ENCODE measurements at regions not wholly inside any gene's neighbourhood (a gene's known extent, or its start where the extent isn't known, plus 50 kb on each side); places are given as distances from the start of the nearest gene placed in this dataset.

DNA sequence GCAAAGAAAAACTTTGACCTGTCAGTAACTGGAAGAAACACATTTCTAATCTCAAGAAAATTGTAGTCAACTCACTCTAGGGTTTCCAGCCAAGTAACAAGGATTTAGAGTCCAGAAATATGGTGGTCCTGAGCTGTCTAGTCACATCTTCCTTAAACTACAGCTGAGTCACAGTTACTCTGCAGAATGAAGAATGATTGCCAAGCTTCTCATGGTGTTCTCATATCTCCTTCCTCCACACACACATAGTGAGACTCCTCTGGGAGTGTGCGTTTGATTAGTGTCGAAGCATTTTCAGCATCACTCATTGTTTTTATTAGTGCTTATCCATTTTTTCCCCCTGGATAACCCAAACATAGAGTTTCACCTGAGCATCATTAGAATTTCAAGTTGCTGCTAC lies 93.1 kb upstream of the CXCL12 start:
- no peak for DNase-seq

DNA sequence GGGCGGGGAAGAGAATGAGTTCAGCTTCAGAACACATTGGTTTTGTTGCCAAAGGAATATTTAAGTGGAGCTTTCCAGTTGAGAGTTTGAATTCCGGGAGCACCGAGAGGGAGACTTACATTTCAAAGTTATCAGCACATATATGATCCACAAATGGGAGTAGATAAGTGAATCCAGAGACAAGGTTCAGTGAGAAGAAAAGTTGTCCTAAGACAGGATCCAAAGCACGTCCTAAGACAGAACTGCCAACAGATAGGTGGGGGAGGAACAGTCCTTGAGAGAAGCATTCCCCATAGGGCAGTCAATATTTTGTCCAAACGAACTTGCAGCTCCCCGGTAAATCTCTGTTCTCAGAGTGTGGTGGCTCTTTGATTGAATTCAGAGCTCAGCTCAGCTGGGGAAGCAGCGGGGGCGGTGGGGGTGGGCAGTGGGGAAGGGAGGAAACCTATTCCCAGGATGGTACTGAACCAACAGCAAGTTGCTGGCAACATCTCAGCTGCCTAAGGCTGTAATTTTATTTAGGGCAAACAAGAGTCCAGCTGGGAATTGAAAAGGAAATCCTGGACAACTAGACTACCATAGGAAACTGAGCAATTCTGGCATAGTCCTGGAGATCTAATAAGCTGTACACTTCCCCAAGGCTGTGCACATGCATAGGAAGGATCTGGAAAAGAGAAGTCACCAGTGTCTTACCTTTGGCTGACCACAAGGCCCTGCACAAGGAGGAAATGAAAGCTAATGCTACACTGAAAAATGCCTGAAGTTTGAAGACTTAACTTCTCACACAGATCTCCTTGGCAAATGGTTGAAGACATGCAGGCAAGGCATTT lies 94.2 kb upstream of the CXCL12 start:
- DNase-seq: no peak

DNA sequence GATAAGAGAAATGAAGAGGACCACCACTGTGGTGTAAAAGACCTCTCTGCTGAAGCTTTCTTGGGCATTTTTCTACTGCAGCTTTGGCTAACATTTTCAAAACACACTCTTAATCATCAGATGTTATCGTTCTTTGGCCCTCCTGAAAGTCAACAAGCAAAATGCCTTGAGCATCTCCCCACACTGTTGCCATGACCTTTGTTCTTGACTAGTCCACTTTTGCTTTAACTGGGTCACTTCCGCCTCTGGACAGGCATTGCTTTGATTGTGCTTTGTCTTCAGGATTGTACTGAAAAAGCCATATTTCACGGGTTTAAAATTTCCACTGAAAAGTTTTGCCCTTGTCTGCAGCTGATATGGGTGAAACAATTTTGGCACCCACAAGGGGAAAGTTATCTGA lies 107.8 kb upstream of the CXCL12 start:
- no peak for DNase-seq

DNA sequence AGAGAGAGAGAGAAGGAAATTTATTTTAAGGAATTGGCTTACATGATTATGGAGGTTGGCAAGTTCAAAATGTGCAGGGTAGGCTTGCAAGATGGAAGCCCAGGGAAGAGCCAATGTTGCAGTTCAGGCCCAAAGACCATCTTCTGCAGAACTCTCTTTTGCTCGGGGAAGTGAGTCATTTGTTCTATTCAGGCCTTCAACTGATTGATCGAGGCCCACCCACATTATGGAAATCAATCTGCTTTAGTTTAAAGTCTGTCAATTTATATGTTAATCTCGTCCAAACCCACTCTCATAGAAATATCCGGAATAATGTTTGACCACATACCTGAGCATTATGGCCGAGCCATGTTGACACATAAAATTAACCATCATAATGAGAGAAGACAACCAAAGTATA lies 113.3 kb upstream of the CXCL12 start:
- no peak for DNase-seq

DNA sequence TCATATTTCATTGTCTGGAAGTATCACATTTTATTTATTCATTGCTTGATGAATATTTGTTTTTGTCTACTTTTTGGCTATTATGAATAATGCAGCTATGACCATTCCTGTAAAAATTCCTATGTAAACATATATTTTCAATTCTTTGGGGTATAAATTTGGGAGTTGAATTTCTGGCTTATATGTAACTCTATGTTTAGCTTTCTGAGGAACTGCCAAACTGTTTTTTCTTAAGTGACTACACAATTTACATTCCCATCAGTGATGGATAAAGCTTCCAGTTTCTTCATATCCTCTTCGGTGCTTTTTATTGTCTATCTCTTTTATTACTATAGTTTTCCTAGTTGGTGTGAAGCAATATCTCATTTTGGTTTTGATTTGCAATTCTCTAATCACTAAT lies 115.6 kb upstream of the CXCL12 start:
- DNase-seq: no peak

DNA sequence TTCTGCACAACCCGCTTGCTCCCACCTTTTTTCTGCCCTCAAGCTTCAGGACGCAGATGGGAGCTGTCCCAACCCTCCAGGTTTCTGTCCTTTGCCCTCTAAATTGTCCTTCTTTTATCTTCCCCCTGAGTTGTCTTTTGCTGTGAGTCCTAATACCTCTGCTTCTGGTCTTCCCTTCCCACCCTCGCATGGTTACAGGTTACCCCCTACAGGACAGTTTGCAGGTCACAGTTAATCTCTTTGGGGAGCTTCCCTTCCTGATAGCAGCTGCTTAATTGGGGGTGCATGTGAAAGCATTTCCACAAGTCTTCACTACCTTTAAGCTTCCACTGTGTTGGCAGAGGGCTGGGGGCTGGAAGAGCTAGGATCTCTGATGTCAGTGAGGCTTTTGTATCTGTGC lies 121.5 kb upstream of the CXCL12 start:
- DNase-seq: no peak

DNA sequence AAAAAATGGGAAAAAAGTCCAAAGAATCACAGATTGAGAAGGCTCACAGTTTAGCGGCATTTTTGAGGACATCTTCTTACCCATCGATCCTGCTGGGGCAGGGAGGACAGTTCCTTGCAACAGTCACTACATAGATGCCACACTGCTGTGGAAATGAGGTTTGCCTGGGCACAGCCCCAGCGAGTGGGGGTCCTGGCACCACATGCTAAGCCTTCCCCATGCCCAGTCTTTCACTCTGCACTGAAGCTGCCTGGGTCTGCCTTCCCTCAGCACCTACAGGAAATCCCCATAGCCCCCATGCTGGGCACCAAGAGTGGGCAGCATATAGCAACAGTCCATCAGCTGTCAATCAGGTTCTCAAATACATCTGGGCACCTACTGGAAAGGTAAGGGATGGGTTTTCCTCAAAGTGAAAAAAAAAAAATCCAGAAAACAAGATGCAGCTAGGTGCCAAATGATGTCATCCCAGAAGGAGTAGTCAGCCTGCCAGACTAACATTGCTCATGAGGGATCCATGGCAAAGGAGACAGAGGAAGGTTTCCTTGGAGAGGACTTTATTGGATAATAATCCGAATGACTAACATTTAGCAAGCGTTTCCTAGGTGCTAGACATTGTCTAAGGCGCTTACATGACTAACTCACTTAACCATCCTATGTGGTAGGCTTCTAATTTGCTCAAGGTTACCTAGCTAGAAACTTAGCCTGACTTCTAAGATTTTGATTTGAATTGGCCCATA lies 125.7 kb upstream of the CXCL12 start:
- DNase-seq: no peak

DNA sequence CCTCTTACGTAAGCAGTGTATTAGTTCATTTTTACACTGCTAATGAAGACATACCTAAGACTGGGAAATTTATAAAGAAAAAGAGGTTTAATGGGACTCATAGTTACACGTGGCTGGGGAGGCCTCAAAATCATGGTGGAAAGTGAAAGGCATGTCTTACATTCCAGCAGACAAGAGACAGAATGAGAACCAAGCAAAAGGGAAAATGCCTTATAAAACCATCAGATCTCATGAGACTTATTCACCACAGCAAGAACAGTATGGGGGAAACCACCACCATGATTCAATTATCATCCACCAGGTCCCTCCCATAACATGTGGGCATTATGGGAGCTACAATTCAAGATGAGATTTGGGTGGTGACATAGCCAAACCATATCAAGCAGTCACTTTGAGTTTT lies 126.3 kb upstream of the CXCL12 start:
- no peak for DNase-seq

DNA sequence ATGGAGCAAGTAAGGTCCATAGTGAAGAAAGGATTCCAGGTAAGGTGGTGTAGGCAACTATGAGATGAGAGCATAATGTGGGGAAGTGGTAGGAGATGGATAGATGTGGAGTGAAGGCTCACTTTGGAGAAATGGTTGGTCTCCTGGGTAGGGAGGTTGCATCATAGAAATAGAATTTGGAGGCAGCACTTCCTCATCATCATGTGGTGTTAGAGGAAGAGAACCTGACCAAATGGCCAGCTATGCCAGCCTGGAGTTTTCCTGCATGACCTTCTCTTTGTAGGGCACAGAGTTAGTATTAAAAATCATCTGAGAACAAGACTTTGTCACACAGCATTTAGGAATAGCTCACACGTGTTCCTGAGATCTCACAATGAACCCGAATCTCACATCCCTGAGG lies 126.7 kb upstream of the CXCL12 start:
- DNase-seq: no peak

DNA sequence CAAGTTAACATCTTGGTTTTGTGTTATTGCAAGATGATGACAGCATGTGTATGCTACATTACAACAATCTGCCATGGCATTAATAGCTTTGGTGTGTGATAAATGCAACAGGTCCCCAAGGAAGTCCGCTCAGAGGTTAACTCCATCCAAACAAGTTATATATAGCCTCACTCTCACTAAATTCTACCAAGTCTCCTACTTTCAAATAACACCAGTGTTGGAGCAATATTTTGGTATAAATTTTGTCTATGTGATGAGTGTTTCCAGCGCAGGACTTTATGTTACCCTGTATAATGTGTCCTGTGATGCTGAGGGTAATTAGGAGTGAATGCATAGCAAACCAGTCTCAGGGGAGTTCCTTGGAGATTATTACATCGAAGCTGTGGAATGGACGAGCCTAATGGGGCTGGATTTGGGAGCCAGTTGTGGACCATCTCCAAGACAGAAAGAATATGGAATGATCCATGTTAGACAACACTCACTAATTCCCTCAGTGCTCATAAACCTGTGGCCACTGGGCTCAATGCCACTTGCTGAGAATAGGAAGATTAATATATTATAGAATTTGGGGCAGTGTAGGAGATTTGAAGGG lies 127.6 kb upstream of the CXCL12 start:
- DNase-seq: no peak

DNA sequence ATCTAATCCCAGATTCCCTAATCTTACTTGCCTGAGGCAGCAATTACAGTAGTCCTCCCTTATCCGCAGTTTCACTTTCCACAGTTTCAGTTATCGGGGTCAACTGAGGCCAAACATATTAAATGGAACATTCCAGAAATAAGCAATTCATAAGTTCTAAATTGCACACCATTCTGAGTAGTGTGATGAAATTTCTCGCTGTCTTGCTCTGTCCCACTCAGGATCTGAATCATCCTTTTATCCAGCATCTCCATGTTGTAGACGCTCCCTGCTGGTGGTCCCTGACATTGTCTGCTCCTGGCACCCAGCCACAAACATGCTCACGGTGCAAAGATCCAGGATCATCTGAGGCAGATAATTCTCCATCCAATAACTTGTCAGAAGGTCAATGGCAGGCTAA lies 128.7 kb upstream of the CXCL12 start:
- no peak for DNase-seq

DNA sequence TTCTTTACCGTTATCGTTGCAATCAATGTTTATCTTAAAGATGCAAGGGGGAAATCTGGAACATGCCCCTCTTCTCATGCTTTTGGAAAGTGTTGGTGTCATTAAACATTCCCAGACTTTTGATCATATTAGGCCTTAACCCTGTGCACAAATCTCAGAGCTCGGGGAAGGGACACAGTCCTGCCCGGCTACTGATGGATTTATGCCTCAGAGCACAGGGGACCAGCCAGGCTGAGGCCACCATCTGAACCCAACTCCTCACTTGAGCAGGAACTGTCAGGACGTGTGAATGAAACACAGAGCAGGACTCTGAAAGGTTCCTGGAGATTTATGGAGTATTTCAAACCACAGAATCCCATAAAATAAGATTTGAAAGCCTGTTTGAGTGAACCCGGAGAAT lies 132.0 kb upstream of the CXCL12 start:
- DNase-seq: no peak

DNA sequence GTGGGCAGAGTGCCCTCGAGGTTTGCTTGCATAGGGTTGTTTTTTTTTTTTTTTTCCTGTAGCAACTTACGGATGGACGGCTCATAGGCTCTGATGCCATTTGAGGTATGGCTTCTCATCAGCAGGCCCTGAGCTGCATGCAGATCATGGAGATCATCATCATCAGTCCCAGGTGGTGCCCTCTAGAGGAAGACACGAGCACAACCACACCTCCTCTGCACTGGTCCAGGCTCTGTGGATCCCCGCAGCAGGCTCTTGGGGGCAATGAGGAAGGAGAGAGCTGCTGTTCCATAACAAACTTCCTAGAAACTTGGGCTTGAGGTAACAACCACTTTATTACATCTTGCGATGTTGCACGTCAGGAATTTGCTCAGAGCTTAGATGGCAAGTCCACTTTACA lies 132.7 kb upstream of the CXCL12 start:
- no peak for DNase-seq

DNA sequence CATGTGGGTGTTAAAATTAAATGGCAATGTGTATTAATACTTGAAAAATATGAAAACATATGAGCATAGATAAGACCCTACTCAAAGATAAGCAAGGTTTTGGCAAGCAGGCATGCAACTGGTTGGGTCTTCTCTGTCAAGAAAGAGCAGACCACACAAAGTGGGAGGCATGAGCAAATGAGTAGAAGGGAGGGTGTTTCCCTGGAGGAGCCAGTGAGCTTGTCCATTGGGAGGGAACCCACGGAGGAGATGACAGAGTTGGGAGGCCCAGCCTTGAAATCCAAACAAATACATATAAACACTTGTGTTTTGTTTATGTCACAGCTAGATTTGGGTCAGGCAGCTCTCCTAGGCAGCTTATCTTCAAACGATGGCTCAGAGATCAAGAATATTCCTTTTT lies 134.5 kb upstream of the CXCL12 start:
- no peak for DNase-seq

DNA sequence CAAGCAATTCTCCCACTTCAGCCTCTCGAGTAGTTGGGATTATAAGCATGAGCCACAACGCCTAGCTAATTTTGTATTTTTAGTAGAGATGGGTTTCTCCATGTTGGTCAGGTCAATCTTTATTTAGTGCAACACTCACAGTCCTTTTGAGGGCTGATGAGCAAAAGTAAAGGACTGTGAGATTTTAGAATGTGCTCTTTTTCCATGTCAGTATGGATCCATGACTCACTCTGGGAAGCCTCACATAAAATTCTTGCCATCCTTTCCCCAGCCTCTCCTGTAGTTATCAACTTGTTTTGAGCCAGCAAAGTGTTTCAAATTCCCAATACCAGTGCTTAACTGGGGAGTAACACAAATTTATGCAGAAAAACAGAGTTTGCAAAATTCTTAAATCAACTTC lies 135.8 kb upstream of the CXCL12 start:
- DNase-seq: no peak

DNA sequence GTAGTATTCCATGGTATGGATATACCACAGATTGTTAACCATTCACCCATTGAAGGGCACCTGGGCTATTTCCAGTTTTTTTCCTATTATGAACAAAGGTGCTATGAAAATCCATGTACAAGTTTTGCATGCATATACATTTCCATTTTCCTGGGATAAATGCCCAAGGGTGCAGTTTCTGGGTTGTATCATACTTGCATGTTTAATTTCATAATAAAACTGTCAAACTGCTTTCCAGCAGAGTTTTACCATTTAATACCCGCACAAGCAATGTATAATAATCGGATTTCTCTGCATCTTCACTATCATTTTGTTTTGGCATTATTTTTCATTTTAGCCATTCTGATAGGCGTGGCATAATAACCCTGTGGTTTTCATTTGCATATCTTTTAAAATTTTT lies 154.3 kb upstream of the CXCL12 start:
- no peak for DNase-seq

DNA sequence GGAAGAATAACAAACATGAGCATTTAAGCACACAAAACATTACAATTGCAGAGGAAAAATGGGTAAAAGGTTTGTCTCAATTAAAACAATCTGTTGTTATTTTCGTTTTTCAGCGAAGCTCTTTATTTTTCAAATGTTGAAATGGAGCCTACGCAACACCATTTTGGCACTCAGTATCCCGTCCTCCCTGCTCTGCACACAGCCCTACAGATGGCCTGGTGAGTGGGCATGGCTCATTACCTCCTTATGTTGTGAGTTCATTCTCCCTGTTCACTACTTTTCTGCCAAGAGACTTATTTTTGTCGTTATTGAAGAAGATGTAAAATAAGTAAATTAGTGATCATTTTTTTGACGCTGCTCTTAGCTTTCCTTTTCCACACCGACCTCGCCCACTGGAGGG lies 167.8 kb upstream of the CXCL12 start:
- DNase-seq: no peak

DNA sequence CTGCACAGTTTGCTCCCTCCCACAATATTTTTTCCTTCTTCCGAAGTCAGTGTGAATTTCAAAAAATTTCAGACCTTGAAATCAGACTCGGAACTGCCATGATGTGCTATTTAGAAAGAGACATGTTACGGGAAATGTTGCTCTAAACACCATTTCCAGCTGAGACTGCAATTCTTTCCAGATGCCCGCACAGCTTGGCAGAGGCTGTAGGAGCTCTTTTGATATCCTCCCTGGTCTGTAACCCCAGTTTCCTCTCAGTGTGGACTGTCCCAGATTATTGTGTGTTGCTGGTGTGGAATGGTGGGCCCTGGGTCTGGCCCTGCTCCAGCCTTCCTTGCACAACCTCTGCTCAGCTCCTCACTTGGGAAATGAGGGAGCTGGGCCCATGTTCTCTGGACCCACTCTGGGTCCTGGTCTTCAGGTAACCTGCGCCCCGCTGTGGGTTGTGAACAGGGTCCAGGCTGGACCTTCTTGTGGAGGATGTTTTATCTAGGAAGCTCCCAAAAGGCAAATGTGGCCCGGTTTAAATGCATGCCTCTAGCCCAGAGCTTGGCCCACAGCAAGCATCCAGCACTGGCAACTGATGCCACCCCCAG lies 172.8 kb upstream of the CXCL12 start:
- DNase-seq: no peak

DNA sequence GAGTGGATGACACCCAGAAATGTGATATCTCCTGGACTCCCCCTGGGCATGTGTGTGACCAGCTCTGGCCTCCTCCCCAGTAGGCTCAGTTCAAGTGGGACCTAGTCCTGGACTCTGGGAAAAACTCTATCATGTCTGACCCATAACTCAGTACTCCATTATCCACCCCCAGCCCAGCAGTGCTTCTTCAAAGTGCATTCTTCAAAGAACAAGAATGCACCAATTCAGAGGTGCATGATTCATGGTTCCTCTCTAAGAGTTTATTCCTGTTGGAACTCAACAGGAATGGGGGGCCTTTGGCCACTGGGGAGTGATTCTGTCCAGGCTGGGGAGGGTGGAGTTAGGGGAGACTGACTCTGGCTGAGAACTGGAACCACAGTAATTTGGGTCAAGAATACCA lies 173.6 kb upstream of the CXCL12 start:
- DNase-seq: no peak

DNA sequence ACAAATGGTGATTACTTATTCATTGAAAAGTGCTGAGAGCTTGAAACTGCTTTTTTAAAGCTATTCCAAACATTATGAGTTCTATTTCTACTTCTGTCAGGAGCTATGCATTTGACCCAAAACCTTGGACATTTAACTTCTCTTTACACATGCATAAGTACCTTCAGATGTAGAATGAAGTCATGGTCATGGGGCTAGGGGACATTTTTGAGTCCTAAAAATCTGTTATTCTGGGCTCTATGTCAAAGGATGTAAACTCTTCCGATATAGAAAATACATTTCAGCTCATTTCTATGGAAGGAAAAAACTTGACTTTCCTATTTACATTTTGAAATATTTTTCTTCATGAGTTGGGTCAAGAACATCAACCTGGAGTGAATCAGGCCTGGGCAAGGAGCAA lies 179.5 kb upstream of the CXCL12 start:
- no peak for DNase-seq

DNA sequence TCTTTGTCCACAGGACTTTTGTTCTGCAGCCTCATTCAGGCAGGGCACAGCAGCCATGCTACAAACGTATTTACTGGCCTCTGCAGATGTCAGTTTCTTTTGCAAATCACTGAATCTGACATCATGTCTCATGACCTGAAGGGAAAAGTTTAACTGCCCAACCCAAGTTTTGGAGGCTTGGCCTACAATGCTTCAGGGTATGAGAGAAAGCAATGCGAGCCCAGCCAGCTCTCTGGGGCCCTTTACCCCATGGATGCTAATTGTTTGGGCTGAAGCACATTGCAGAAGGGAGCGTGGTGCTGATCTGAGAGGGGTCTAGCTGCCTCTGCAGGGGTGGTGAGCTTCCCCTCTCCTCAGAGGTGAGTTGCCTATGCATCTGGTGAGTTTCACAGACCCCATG lies 179.9 kb upstream of the CXCL12 start:
- no peak for DNase-seq

DNA sequence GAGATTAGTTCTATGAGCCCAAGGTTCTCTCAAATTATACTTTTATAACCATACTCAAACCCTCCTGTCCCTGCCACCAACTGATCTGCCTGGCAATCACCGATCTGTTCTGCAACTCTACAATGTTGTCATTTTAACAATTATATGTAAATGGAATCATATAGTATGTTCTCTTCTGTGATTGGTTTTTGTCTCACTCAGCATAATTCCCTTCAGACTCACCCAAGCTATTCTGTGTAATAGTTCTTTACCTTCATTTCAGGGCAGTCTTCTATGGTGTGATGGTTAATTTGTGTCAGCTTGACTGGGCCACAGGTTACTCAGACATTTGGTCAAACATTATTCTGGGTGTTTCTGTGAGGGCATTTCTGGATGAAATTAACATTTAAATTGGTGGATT lies 181.9 kb upstream of the CXCL12 start:
- no peak for DNase-seq

DNA sequence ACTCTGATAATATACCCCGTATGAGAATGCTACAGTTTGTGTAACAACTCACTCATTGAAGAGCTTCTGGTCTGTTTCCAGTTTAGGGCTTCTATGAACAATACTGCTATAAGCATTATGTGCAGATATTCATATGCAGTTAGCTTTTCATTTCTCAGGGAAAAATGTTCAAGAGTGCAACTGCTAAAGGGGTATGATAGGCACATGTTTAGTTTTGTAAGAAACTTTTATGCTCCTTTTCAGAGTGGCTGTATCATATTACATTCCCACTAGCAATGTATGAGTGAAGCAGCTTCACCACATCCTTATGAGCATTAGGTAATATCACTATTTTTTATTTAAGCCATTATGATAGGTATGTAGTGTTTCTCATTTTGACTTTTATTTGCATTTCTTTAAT lies 182.6 kb upstream of the CXCL12 start:
- DNase-seq: no peak
